DND-41 (cell line): ENCODE measurements at regions not wholly inside any gene's neighbourhood (a gene's known extent, or its start where the extent isn't known, plus 50 kb on each side); places are given as distances from the start of the nearest gene placed in this dataset.

Experiments used
- CTCF ChIP-seq: IDR thresholded peaks from 2 replicates; pipeline ENCODE4 v1.5.1; 2012; ENCODE audit warnings: borderline replicate concordance, low read length, moderate library complexity, mild to moderate bottlenecking; ENCODE audit not compliant: poor library complexity, severe bottlenecking; ENCODE audit errors: extremely low read depth
- EZH2 ChIP-seq: IDR thresholded peaks from 3 replicates; pipeline ENCODE4 v1.6.1; 2012; ENCODE audit warnings: borderline replicate concordance, low read depth, mild to moderate bottlenecking, moderate library complexity, low read length, inconsistent platforms; ENCODE audit not compliant: severe bottlenecking

- TF ChIP-seq CTCF (no peak), EZH2 (no peak)
Observed at GRCh38 chr11:98101329-98101728, 919.4 kb upstream of the CNTN5 start.
